ENCODE measurements at regions not wholly inside any gene's neighbourhood (a gene's known extent, or its start where the extent isn't known, plus 50 kb on each side); places are given as distances from the start of the nearest gene placed in this dataset.
"Not testable (repeated sequence)": the region's sequence is repeated elsewhere in the genome, so short reads cannot be mapped to it uniquely, and the experiment has no call there.

DNA sequence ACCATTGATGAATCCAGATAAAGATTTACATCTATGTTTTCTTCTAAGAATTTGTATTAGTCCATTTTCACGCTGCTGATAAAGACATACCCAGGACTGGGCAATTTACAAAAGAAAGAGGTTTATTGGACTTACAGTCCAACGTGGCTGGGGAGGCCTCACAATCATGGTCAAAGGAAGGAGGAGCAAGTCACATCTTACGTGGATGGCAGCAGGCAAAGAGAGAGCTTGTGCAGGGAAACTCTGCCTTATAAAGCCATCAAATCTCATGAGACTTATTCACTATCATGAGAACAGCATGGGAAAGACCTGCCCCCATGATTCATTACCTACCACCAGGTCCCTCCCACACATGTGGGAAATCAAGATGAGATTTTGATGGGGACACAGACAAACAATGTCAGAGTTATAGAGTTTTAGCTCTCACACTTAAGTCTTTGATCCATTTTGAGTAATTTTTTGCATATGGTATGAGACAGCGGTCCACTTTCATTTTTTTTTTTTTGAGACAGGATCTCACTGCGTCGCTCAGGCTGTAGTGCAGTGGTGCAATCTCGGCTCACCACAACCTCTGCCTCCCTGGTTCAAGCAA is 53.5 kb upstream of the JADE2 start:
- DNase-seq, result not testable (repeated sequence)

- no peak for DNase-seq
These were observed 56.5 kb upstream of the JADE2 start for GRCh38 chr5:134468921-134469400.

GRCh38 chr5:134467231-134467630 is 55.5 kb upstream of the CDKN2AIPNL start:
- DNase-seq, result no peak

- peak; percentile 64 for DNase-seq
These were observed 54.8 kb upstream of the CDKN2AIPNL start for GRCh38 chr5:134466241-134467069.

DNA sequence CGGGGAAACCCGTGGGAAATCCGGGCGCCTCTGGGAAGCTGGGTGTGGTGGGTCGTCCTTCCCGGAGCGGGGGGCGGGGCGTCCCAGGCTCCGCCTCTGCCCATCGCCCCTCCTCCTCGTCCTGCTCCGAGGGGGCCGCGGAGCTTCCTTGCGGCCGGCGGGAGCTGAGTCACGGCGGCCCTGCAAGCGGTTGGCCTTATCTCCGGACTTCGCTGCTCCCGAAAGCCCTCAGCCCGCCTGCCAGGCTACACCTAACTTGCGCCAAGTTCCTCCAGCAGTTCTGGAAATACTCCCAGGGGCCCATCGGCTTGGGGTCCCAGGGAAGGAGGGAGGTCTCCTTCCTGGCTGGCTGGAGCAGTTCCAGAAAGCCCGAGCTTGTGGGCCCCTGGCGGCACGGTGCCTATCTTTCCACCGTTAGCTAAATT is 54.1 kb upstream of the CDKN2AIPNL start:
- DNase-seq, result peak; percentile 27

GRCh38 chr5:134464988-134465815 is 53.5 kb upstream of the CDKN2AIPNL start:
- DNase-seq, result no peak

DNA sequence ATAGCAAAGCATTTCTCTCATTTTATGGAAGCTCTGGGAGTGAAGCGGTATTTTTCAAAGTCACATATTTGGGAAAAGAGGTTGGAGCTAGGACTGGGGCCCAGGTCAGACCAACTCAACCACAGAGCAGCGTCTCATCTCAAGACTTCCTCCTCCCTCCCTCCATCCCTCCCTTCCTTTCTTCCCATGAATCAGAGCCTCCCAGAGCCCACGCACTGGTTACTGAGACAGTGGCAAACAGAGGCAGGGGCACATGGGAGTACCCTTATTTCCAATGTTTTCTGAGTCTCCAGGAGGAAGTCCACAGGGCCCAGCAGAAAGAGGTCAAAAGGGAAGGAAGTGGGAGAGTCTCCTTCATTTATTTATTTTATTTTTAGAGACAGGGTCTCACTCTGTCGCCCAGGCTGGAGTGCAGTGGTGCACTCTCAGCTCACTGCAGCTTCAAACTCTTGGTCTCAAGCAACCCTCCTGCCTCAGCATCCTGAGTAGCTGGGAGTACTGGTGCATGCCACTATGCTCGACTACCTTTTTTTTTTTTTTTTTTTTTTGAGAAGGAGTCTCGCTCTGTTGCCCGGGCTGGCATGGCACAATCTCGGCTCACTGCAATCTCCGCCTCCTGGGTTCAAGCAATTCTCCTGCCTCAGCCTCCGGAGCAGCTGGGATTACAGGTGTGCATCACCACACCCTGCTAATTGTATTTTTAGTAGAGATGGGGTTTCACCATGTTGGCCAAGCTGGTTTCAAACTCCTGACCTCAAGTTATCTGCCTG is 52.5 kb upstream of the CDKN2AIPNL start:
- DNase-seq, result no peak

- no peak for DNase-seq
These were observed 51.6 kb upstream of the CDKN2AIPNL start for GRCh38 chr5:134463176-134463720.

- no peak for DNase-seq
These were observed 51.1 kb upstream of the CDKN2AIPNL start for GRCh38 chr5:134462761-134463160.

DNA sequence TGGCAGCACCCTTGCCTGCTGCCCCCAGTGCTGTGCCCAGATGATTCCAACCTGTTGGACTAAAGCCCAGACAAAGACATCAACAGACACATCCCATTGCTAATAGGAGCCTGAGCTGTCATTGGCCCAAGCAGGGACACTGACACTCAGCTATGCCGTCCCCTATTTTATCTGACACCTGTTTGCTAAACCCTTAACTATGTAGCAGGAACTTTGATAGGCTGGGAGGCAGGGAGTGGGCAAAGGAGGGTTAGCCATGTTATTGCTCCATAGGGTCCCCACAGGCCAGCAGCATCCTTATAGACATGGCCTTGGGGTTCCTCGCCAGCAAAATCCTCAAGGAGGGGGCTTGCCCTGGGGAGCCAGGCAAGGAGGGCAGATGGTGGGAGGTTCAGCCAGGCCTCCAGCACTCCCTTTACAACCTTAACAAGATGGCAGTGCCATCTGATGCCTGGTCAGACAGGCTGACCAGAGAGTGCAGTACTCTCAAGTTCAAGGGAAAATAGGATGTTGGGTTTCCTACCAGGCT is 50.4 kb upstream of the CDKN2AIPNL start:
- no peak for DNase-seq
